Endothelial cell (in vitro differentiated cells): ENCODE measurements at regions not wholly inside any gene's neighbourhood (a gene's known extent, or its start where the extent isn't known, plus 50 kb on each side); places are given as distances from the start of the nearest gene placed in this dataset.
"Not testable (repeated sequence)": the region's sequence is repeated elsewhere in the genome, so short reads cannot be mapped to it uniquely, and the experiment has no call there.

Experiments
- DNase-seq: peaks from one replicate; pipeline ENCODE4 v3.0.0; 2021; ENCODE audit warnings: low spot score
- H3K27ac Mint-ChIP-seq: one replicate; pipeline ENCODE4 v1.8.0; 2021; ENCODE audit warnings: mixed read lengths, inconsistent platforms; ENCODE audit not compliant: unreplicated experiment
- H3K27me3 Mint-ChIP-seq: one replicate; pipeline ENCODE4 v1.8.0; 2021; ENCODE audit warnings: mild to moderate bottlenecking, moderate library complexity, mixed read lengths, inconsistent platforms; ENCODE audit not compliant: unreplicated experiment
- H3K36me3 Mint-ChIP-seq: one replicate; pipeline ENCODE4 v1.8.0; 2021; ENCODE audit warnings: mild to moderate bottlenecking, low read depth, mixed read lengths, inconsistent platforms; ENCODE audit not compliant: unreplicated experiment
- H3K4me1 Mint-ChIP-seq: one replicate; pipeline ENCODE4 v1.8.0; 2021; ENCODE audit warnings: mild to moderate bottlenecking, mixed read lengths, inconsistent platforms; ENCODE audit not compliant: unreplicated experiment
- H3K4me3 Mint-ChIP-seq: one replicate; pipeline ENCODE4 v1.8.0; 2021; ENCODE audit warnings: mild to moderate bottlenecking, mixed read lengths, inconsistent platforms; ENCODE audit not compliant: unreplicated experiment
- H3K9me3 Mint-ChIP-seq: one replicate; pipeline ENCODE4 v1.8.0; 2021; ENCODE audit warnings: mixed read lengths, inconsistent platforms; ENCODE audit not compliant: unreplicated experiment
- TF ChIP-seq, protein P1 (sequence below): fragments of 200-600 bp; sonication (generic); IDR thresholded peaks from one replicate; pipeline ENCODE4 v1.5.0; 2021; ENCODE audit warnings: antibody characterized with exemption; ENCODE audit not compliant: unreplicated experiment

- Mint-ChIP-seq H3K36me3 (peaks cover 6% of the 10 kb centered on the region), H3K4me3 (no peak overlapping the region), H3K4me1 (peaks cover 10% of the 10 kb centered on the region), H3K27me3 (peaks cover 10% of the 10 kb centered on the region), H3K9me3 (no peaks in the 10 kb centered on the region), H3K27ac (no peak overlapping the region)
- TF ChIP-seq, protein P1, sequence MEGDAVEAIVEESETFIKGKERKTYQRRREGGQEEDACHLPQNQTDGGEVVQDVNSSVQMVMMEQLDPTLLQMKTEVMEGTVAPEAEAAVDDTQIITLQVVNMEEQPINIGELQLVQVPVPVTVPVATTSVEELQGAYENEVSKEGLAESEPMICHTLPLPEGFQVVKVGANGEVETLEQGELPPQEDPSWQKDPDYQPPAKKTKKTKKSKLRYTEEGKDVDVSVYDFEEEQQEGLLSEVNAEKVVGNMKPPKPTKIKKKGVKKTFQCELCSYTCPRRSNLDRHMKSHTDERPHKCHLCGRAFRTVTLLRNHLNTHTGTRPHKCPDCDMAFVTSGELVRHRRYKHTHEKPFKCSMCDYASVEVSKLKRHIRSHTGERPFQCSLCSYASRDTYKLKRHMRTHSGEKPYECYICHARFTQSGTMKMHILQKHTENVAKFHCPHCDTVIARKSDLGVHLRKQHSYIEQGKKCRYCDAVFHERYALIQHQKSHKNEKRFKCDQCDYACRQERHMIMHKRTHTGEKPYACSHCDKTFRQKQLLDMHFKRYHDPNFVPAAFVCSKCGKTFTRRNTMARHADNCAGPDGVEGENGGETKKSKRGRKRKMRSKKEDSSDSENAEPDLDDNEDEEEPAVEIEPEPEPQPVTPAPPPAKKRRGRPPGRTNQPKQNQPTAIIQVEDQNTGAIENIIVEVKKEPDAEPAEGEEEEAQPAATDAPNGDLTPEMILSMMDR, result peak; percentile 69
- DNase-seq, result peak; percentile 64
Observed at GRCh38 chr19:20359933-20360720, 193.1 kb downstream of the ZNF486 start.

GRCh38 chr19:20358841-20359465 is 191.9 kb downstream of the ZNF486 start:
- H3K27ac Mint-ChIP-seq, H3K4me1 Mint-ChIP-seq, H3K9me3 Mint-ChIP-seq: not testable (repeated sequence)

DNA sequence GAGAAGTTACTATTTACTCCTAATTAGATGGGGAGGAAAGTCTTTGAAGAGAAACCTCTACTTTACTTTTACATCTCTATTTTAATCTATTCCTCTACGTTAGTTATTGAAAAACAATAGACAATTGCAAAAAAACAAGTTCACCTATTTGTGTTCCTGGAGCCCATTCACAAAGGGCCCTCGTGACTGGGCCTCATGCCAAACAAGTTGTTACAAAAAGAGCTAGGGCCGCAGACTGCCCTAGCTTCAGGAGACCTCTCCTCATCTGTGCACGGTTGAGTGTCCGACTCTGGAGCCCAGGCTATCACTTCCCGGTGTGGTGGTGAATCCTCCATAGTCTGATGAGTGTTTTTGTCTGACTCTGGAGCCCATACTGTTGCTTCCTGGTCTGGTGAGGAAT is 190.9 kb downstream of the ZNF486 start:
- H3K9me3 Mint-ChIP-seq, result no peaks in the 10 kb centered on the region
- DNase-seq, result no peak
- no peak overlapping the region for H3K4me3 Mint-ChIP-seq
- peaks cover 7% of the 10 kb centered on the region for H3K27me3 Mint-ChIP-seq
- TF ChIP-seq, protein P1, result no peak
- no peak overlapping the region for H3K27ac Mint-ChIP-seq
- peaks cover 2% of the 10 kb centered on the region for H3K36me3 Mint-ChIP-seq
- H3K4me1 Mint-ChIP-seq, result peaks cover 6% of the 10 kb centered on the region

More at GRCh38 chr19:20358841-20359465, 191.9 kb downstream of the ZNF486 start:
- DNase-seq, H3K36me3 Mint-ChIP-seq, H3K27me3 Mint-ChIP-seq, H3K4me3 Mint-ChIP-seq: not testable (repeated sequence)

DNA sequence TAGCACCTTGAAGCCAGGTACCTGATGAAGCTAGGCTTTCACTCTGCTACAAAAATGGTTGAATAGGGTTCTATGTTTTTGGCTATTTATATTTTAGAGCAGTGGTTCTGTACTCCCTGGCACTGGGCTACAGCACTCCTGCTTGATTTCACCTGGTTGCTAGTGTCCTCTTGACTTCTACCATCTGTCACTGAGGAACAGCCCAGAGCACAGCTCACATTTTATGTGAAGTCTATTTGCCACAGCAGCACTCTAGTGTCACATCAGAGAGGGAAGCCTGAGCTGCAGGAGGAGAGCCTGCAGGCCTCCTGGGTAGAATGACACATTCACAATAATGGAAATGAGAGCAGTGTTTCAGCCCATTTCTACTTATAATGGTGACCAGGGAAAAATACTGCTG is 184.2 kb downstream of the ZNF486 start:
- DNase-seq, result no peak
- H3K36me3 Mint-ChIP-seq, result no peaks in the 10 kb centered on the region
- H3K27ac Mint-ChIP-seq, result no peak overlapping the region
- H3K27me3 Mint-ChIP-seq, result peaks cover 2% of the 10 kb centered on the region
- H3K4me3 Mint-ChIP-seq, result no peak overlapping the region
- no peaks in the 10 kb centered on the region for H3K4me1 Mint-ChIP-seq
- TF ChIP-seq, protein P1, result no peak
- H3K9me3 Mint-ChIP-seq, result no peaks in the 10 kb centered on the region

DNA sequence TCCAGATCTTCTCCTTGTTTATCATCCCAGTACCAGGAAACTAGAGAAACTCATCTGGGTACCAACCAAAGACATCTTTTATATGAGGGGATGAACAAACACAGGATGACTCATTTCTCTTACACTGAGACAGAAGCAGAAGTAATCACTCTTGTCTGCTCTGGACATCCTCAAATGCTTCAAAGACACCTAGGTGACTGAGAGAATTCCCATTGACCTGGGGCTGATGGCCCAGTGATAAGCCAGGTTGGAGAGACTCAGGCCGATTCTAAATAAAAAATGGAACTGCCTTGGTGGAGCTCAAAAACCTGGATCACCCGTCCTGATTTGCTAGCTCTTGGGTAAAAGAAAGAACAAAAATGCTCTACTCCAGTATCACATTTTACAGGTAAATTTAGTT is 182.2 kb downstream of the ZNF486 start:
- Mint-ChIP-seq H3K4me1 (no peaks in the 10 kb centered on the region), H3K27ac (no peak overlapping the region), H3K9me3 (no peaks in the 10 kb centered on the region), H3K36me3 (no peaks in the 10 kb centered on the region), H3K27me3 (peaks cover 2% of the 10 kb centered on the region), H3K4me3 (no peak overlapping the region)
- DNase-seq, result no peak
- TF ChIP-seq, protein P1, result no peak
